ENCODE measurements at regions not wholly inside any gene's neighbourhood (a gene's known extent, or its start where the extent isn't known, plus 50 kb on each side); places are given as distances from the start of the nearest gene placed in this dataset.

DNA sequence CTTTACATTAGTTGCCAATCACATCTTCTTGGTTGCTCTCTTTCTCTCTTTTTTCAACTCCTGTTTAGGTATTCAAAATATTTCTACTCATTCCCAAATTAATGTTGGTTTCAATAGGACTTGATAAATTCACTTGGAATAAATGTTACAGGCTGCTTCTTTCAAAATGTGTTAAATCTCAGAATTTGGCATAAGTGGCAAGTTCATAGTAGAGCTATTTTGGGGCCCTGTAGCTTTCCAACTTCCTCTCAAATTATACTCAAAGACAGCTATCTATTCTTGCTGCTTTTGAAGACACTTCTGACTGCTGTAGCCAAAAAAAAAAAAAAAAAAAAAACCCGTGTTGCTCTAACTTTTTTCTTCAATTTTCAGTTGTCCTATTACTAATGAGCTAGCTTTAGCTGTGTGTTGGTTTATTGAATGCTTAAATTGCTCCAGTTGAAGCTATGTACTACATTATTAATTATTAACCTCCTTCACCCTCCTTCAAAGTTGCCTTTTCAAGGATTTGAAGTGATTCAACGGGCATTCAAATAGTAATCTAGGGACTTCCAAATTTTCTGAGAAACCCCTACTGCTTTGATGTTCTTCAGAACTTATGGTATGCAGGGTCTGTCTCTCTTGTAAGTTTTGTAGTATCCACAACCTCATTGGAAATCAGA lies 554.6 kb upstream of the FLRT2 start:
- H2BK5ac ChIP-seq (ENCODE audit: low read depth, low read length, poor library complexity) = no peak overlapping the region
- no peak overlapping the region for H3K14ac ChIP-seq (ENCODE audit: low read length)
- H4K12ac ChIP-seq (ENCODE audit: low read depth, low read length) = no peak overlapping the region
- H3K27me3 ChIP-seq (ENCODE audit: insufficient read depth, low read length) = no peaks in the 10 kb centered on the region
- H3K4me3 ChIP-seq (ENCODE audit: low read depth, low read length) = no peak overlapping the region
- no peaks in the 10 kb centered on the region for H3K79me1 ChIP-seq (ENCODE audit: low read length)
- no peaks in the 10 kb centered on the region for H3K4me1 ChIP-seq (ENCODE audit: control insufficient read depth in 1 of 2, insufficient read depth in 2 of 2, low read length in 2 of 2)
- DNase-seq = no peak
- H3K9ac ChIP-seq (ENCODE audit: low read length) = no peak overlapping the region
- WGBS (ENCODE audit: extremely low coverage, insufficient coverage, insufficient read length) = no CpG with 5 or more reads among the region's 2 CpGs
- no peak overlapping the region for H4K8ac ChIP-seq (ENCODE audit: low read depth, low read length)
- no peak overlapping the region for H4K91ac ChIP-seq (ENCODE audit: low read depth, low read length)
- no peak overlapping the region for H2AFZ ChIP-seq (ENCODE audit: insufficient read depth, low read length, poor library complexity)
- H3K4ac ChIP-seq (ENCODE audit: low read depth, low read length) = no peak overlapping the region
- H2BK120ac ChIP-seq (ENCODE audit: insufficient read depth, low read length, poor library complexity) = no peak overlapping the region
- no peak overlapping the region for H3K4me2 ChIP-seq (ENCODE audit: low read length)
- no peaks in the 10 kb centered on the region for H3K36me3 ChIP-seq (ENCODE audit: control insufficient read depth in 1 of 2, insufficient read depth in 2 of 2, low read length in 2 of 2)
- H3K23ac ChIP-seq (ENCODE audit: low read length) = no peak overlapping the region
- H2AK5ac ChIP-seq (ENCODE audit: low read length) = no peak overlapping the region
- H3K27ac ChIP-seq (ENCODE audit: low read depth, low read length) = no peak overlapping the region
- H3K18ac ChIP-seq (ENCODE audit: low read length) = no peak overlapping the region
- no peak overlapping the region for H2BK12ac ChIP-seq (ENCODE audit: low read length)
- H3K79me2 ChIP-seq (ENCODE audit: control insufficient read depth, insufficient read depth, low read length, poor library complexity) = no peaks in the 10 kb centered on the region
- H3K9me3 ChIP-seq (ENCODE audit: insufficient read depth, low read depth, low read length) = no peaks in the 10 kb centered on the region

DNA sequence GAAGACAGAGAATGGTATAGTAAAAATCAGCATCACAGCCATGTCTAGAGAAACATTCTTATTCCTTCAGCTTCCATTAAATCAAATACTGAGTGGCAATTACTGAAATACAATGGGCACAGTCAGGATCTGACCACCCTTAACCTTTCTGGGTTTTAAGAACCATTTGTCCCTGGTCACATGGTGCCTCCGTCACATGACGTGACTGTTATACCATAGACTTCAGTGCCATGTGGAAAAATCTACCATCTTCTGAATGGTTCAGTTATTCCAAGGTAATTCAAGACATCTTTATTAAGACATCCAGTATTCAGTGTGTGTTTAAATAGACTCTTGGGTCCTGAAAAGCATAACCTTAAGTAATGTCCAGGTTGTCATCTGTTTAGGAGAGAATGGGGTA lies 553.1 kb upstream of the FLRT2 start:
- no peak overlapping the region for H3K4ac ChIP-seq (ENCODE audit: low read depth, low read length)
- no peak overlapping the region for H3K27ac ChIP-seq (ENCODE audit: low read depth, low read length)
- no peak overlapping the region for H2BK120ac ChIP-seq (ENCODE audit: insufficient read depth, low read length, poor library complexity)
- no CpG with 5 or more reads among the region's 2 CpGs for WGBS (ENCODE audit: extremely low coverage, insufficient coverage, insufficient read length)
- no peak overlapping the region for H4K91ac ChIP-seq (ENCODE audit: low read depth, low read length)
- H3K79me2 ChIP-seq (ENCODE audit: control insufficient read depth, insufficient read depth, low read length, poor library complexity) = no peaks in the 10 kb centered on the region
- no peak overlapping the region for H2AFZ ChIP-seq (ENCODE audit: insufficient read depth, low read length, poor library complexity)
- no peak overlapping the region for H3K18ac ChIP-seq (ENCODE audit: low read length)
- no peaks in the 10 kb centered on the region for H3K27me3 ChIP-seq (ENCODE audit: insufficient read depth, low read length)
- no peak overlapping the region for H2BK12ac ChIP-seq (ENCODE audit: low read length)
- H4K12ac ChIP-seq (ENCODE audit: low read depth, low read length) = no peak overlapping the region
- H3K9me3 ChIP-seq (ENCODE audit: insufficient read depth, low read depth, low read length) = no peaks in the 10 kb centered on the region
- H3K79me1 ChIP-seq (ENCODE audit: low read length) = no peaks in the 10 kb centered on the region
- no peak overlapping the region for H4K8ac ChIP-seq (ENCODE audit: low read depth, low read length)
- H3K4me2 ChIP-seq (ENCODE audit: low read length) = no peak overlapping the region
- H2AK5ac ChIP-seq (ENCODE audit: low read length) = no peak overlapping the region
- no peak overlapping the region for H3K14ac ChIP-seq (ENCODE audit: low read length)
- H3K23ac ChIP-seq (ENCODE audit: low read length) = no peak overlapping the region
- no peaks in the 10 kb centered on the region for H3K36me3 ChIP-seq (ENCODE audit: control insufficient read depth in 1 of 2, insufficient read depth in 2 of 2, low read length in 2 of 2)
- DNase-seq = no peak
- no peaks in the 10 kb centered on the region for H3K4me1 ChIP-seq (ENCODE audit: control insufficient read depth in 1 of 2, insufficient read depth in 2 of 2, low read length in 2 of 2)
- no peak overlapping the region for H2BK5ac ChIP-seq (ENCODE audit: low read depth, low read length, poor library complexity)
- H3K4me3 ChIP-seq (ENCODE audit: low read depth, low read length) = no peak overlapping the region
- no peak overlapping the region for H3K9ac ChIP-seq (ENCODE audit: low read length)

DNA sequence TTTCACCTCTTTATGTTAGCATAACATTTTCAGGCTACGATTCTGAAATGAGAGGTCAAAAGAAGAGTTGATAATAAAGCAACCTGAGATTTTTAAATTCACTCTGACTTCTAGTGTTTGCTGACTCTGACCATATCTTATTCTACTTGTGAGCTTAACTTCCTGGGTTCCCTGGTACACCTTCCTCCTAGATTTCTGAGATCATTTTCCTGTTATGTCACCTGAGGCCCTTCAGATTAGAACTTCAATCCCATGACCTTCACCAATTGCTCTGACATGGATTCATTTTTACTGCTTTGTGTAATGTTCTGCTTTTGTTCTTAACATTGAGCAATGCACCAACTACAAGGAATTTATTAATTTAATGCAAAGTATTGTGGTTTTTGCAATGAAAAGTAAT lies 542.9 kb upstream of the FLRT2 start:
- Histone ChIP-seq H3K79me1 (ENCODE audit: low read length) (no peaks in the 10 kb centered on the region), H3K9me3 (ENCODE audit: insufficient read depth, low read depth, low read length) (no peaks in the 10 kb centered on the region), H3K4me2 (ENCODE audit: low read length) (no peak overlapping the region), H3K27me3 (ENCODE audit: insufficient read depth, low read length) (no peaks in the 10 kb centered on the region), H2AFZ (ENCODE audit: insufficient read depth, low read length, poor library complexity) (no peak overlapping the region), H3K4me1 (ENCODE audit: control insufficient read depth in 1 of 2, insufficient read depth in 2 of 2, low read length in 2 of 2) (no peaks in the 10 kb centered on the region), H3K18ac (ENCODE audit: low read length) (no peak overlapping the region), H3K79me2 (ENCODE audit: control insufficient read depth, insufficient read depth, low read length, poor library complexity) (no peaks in the 10 kb centered on the region), H3K4ac (ENCODE audit: low read depth, low read length) (no peak overlapping the region), H3K9ac (ENCODE audit: low read length) (no peak overlapping the region), H3K4me3 (ENCODE audit: low read depth, low read length) (no peak overlapping the region), H4K91ac (ENCODE audit: low read depth, low read length) (no peak overlapping the region), H2BK12ac (ENCODE audit: low read length) (no peak overlapping the region), H2BK120ac (ENCODE audit: insufficient read depth, low read length, poor library complexity) (no peak overlapping the region), H2BK5ac (ENCODE audit: low read depth, low read length, poor library complexity) (no peak overlapping the region), H3K14ac (ENCODE audit: low read length) (no peak overlapping the region), H3K36me3 (ENCODE audit: control insufficient read depth in 1 of 2, insufficient read depth in 2 of 2, low read length in 2 of 2) (no peaks in the 10 kb centered on the region), H4K12ac (ENCODE audit: low read depth, low read length) (no peak overlapping the region), H4K8ac (ENCODE audit: low read depth, low read length) (no peak overlapping the region), H3K27ac (ENCODE audit: low read depth, low read length) (no peak overlapping the region), H3K23ac (ENCODE audit: low read length) (no peak overlapping the region), H2AK5ac (ENCODE audit: low read length) (no peak overlapping the region)
- no peak for DNase-seq
- WGBS (ENCODE audit: extremely low coverage, insufficient coverage, insufficient read length) = no CpG with 5 or more reads among the region's 1 CpG

DNA sequence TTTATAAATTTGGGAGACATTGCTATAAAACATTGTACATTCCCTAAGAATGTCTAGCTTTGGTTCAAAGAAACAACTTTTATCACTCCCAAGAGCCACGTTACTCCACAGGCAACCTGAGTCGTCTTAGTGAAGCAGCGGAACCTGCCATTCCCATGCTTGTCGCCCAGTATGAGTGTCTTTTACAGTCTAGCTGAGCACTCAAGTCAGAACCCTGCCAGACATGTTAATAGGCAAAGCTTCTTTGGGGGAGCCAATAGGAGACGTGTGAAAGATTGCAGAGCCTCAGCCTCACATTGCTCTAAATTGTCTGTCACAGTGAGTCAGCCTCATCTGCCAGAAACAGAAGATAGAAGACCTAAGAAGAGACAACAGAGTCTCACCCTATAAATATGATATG lies 541.6 kb upstream of the FLRT2 start:
- Histone ChIP-seq H4K8ac (ENCODE audit: low read depth, low read length) (no peak overlapping the region), H3K27me3 (ENCODE audit: insufficient read depth, low read length) (no peaks in the 10 kb centered on the region), H2BK12ac (ENCODE audit: low read length) (no peak overlapping the region), H3K36me3 (ENCODE audit: control insufficient read depth in 1 of 2, insufficient read depth in 2 of 2, low read length in 2 of 2) (no peaks in the 10 kb centered on the region), H2BK120ac (ENCODE audit: insufficient read depth, low read length, poor library complexity) (no peak overlapping the region), H2AFZ (ENCODE audit: insufficient read depth, low read length, poor library complexity) (no peak overlapping the region), H4K91ac (ENCODE audit: low read depth, low read length) (no peak overlapping the region), H3K14ac (ENCODE audit: low read length) (no peak overlapping the region), H3K4ac (ENCODE audit: low read depth, low read length) (no peak overlapping the region), H3K18ac (ENCODE audit: low read length) (no peak overlapping the region), H2AK5ac (ENCODE audit: low read length) (no peak overlapping the region), H3K9ac (ENCODE audit: low read length) (no peak overlapping the region), H3K4me2 (ENCODE audit: low read length) (no peak overlapping the region), H3K23ac (ENCODE audit: low read length) (no peak overlapping the region), H4K12ac (ENCODE audit: low read depth, low read length) (no peak overlapping the region), H3K27ac (ENCODE audit: low read depth, low read length) (no peak overlapping the region), H3K4me1 (ENCODE audit: control insufficient read depth in 1 of 2, insufficient read depth in 2 of 2, low read length in 2 of 2) (no peaks in the 10 kb centered on the region), H2BK5ac (ENCODE audit: low read depth, low read length, poor library complexity) (no peak overlapping the region), H3K79me1 (ENCODE audit: low read length) (no peaks in the 10 kb centered on the region), H3K4me3 (ENCODE audit: low read depth, low read length) (no peak overlapping the region), H3K79me2 (ENCODE audit: control insufficient read depth, insufficient read depth, low read length, poor library complexity) (no peaks in the 10 kb centered on the region), H3K9me3 (ENCODE audit: insufficient read depth, low read depth, low read length) (no peaks in the 10 kb centered on the region)
- no peak for DNase-seq
- WGBS (ENCODE audit: extremely low coverage, insufficient coverage, insufficient read length) = no CpG with 5 or more reads among the region's 5 CpGs
